ENCODE measurements at regions not wholly inside any gene's neighbourhood (a gene's known extent, or its start where the extent isn't known, plus 50 kb on each side); places are given as distances from the start of the nearest gene placed in this dataset.

- H3K9ac ChIP-seq (ENCODE audit: low read length in 5 of 5), result no peak overlapping the region
- no peaks in the 10 kb centered on the region for H3K4me1 ChIP-seq (ENCODE audit: control insufficient read depth in 5 of 5, insufficient read depth in 5 of 5, low read length in 5 of 5)
- no peaks in the 10 kb centered on the region for H3K9me3 ChIP-seq (ENCODE audit: control insufficient read depth in 5 of 5, low read length in 5 of 5)
- no peak overlapping the region for H3K4me3 ChIP-seq (ENCODE audit: low read depth in 1 of 5, low read length in 5 of 5)
- no peaks in the 10 kb centered on the region for H3K27me3 ChIP-seq (ENCODE audit: control insufficient read depth in 5 of 5, insufficient read depth in 4 of 5, low read length in 5 of 5)
- no peak overlapping the region for H3K27ac ChIP-seq (ENCODE audit: low read depth, low read length)
- H3K36me3 ChIP-seq (ENCODE audit: control insufficient read depth in 5 of 5, insufficient read depth in 5 of 5, low read length in 5 of 5), result no peaks in the 10 kb centered on the region
These were observed 713.4 kb downstream of the SLITRK5 start for GRCh38 chr13:88384542-88384941.

DNA sequence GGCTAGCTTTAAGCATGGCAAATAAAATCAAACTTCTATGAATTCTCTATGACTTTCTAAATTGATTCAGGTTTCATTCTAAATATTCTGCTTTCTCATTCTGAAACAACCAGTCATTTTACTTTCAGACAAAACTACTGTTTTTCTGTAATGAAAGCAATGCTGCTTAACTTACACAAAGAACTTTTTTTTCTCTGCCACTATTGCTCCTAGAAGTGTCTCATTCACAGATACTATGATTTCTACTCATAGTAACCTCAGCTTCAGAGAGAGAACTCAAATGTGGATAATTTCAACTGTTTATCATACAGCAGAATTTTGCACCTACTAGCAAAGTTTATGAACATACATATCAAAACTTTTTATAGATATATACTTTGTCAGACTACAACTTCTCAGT is 724.6 kb downstream of the SLITRK5 start:
- Histone ChIP-seq H3K27ac (ENCODE audit: low read depth, low read length) (no peak overlapping the region), H3K36me3 (ENCODE audit: control insufficient read depth in 5 of 5, insufficient read depth in 5 of 5, low read length in 5 of 5) (no peaks in the 10 kb centered on the region), H3K4me1 (ENCODE audit: control insufficient read depth in 5 of 5, insufficient read depth in 5 of 5, low read length in 5 of 5) (no peaks in the 10 kb centered on the region), H3K27me3 (ENCODE audit: control insufficient read depth in 5 of 5, insufficient read depth in 4 of 5, low read length in 5 of 5) (no peaks in the 10 kb centered on the region), H3K9ac (ENCODE audit: low read length in 5 of 5) (no peak overlapping the region), H3K9me3 (ENCODE audit: control insufficient read depth in 5 of 5, low read length in 5 of 5) (peaks cover 0 to 3% (median 0%) of the 10 kb centered on the region in 5 donors), H3K4me3 (ENCODE audit: low read depth in 1 of 5, low read length in 5 of 5) (no peak overlapping the region)

- peaks cover 0 to 4% (median 0%) of the 10 kb centered on the region in 5 donors for H3K9me3 ChIP-seq (ENCODE audit: control insufficient read depth in 5 of 5, low read length in 5 of 5)
- H3K36me3 ChIP-seq (ENCODE audit: control insufficient read depth in 5 of 5, insufficient read depth in 5 of 5, low read length in 5 of 5), result no peaks in the 10 kb centered on the region
- H3K27ac ChIP-seq (ENCODE audit: low read depth, low read length), result no peak overlapping the region
- no peak overlapping the region for H3K9ac ChIP-seq (ENCODE audit: low read length in 5 of 5)
- no peaks in the 10 kb centered on the region for H3K27me3 ChIP-seq (ENCODE audit: control insufficient read depth in 5 of 5, insufficient read depth in 4 of 5, low read length in 5 of 5)
- no peaks in the 10 kb centered on the region for H3K4me1 ChIP-seq (ENCODE audit: control insufficient read depth in 5 of 5, insufficient read depth in 5 of 5, low read length in 5 of 5)
- no peak overlapping the region for H3K4me3 ChIP-seq (ENCODE audit: low read depth in 1 of 5, low read length in 5 of 5)
These were observed 740.5 kb downstream of the SLITRK5 start for GRCh38 chr13:88411696-88412095.

DNA sequence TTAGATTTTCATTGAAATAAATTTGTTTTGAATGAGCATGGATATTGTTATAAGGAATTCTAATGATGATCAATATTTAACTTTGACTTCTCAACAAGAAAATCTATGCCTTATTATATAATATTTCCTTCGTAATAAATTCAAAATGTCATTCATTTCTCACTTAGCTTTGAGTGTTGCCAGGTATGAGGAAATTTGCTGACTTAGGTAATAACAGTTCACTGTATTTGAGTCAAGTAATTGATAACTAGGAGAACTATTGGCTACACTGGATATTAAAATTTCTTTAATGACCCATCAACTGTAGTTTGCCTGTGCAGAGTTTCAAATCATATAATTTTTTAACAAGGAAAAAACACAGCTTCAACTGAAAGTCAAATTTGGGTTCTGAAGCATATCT is 746.6 kb downstream of the SLITRK5 start:
- Histone ChIP-seq H3K9ac (ENCODE audit: low read length in 5 of 5) (no peak overlapping the region), H3K36me3 (ENCODE audit: control insufficient read depth in 5 of 5, insufficient read depth in 5 of 5, low read length in 5 of 5) (no peaks in the 10 kb centered on the region), H3K9me3 (ENCODE audit: control insufficient read depth in 5 of 5, low read length in 5 of 5) (peaks cover 0 to 4% (median 0%) of the 10 kb centered on the region in 5 donors), H3K27me3 (ENCODE audit: control insufficient read depth in 5 of 5, insufficient read depth in 4 of 5, low read length in 5 of 5) (no peaks in the 10 kb centered on the region), H3K27ac (ENCODE audit: low read depth, low read length) (no peak overlapping the region), H3K4me3 (ENCODE audit: low read depth in 1 of 5, low read length in 5 of 5) (no peak overlapping the region), H3K4me1 (ENCODE audit: control insufficient read depth in 5 of 5, insufficient read depth in 5 of 5, low read length in 5 of 5) (no peaks in the 10 kb centered on the region)

DNA sequence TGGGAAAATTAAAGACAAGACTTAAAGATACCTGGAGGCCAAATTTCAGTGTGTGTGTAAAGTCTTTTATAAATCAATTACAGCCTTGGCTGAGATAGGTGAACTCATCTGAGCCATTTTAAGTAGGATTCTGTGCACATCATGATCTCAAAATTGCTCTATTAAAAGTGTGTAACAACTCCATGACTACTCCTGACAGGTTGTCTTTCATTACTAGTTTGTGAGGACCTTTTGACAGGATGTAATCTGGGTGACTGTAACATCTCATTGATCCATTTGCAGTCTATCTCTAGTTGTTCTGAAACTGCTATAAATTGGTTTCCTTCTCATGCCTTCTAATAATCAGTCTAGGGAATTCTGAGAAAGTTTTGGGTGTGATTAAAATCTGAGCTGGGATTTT is 753.3 kb downstream of the SLITRK5 start:
- peaks cover 2 to 12% (median 10%) of the 10 kb centered on the region in 5 donors for H3K9me3 ChIP-seq (ENCODE audit: control insufficient read depth in 5 of 5, low read length in 5 of 5)
- H3K9ac ChIP-seq (ENCODE audit: low read length in 5 of 5), result no peak overlapping the region
- no peak overlapping the region for H3K27ac ChIP-seq (ENCODE audit: low read depth, low read length)
- no peak overlapping the region for H3K4me3 ChIP-seq (ENCODE audit: low read depth in 1 of 5, low read length in 5 of 5)
- no peaks in the 10 kb centered on the region for H3K27me3 ChIP-seq (ENCODE audit: control insufficient read depth in 5 of 5, insufficient read depth in 4 of 5, low read length in 5 of 5)
- H3K36me3 ChIP-seq (ENCODE audit: control insufficient read depth in 5 of 5, insufficient read depth in 5 of 5, low read length in 5 of 5), result no peaks in the 10 kb centered on the region
- no peaks in the 10 kb centered on the region for H3K4me1 ChIP-seq (ENCODE audit: control insufficient read depth in 5 of 5, insufficient read depth in 5 of 5, low read length in 5 of 5)

GRCh38 chr13:88426661-88427060 is 755.5 kb downstream of the SLITRK5 start:
- H3K4me1 ChIP-seq (ENCODE audit: control insufficient read depth in 5 of 5, insufficient read depth in 5 of 5, low read length in 5 of 5), result no peaks in the 10 kb centered on the region
- H3K4me3 ChIP-seq (ENCODE audit: low read depth in 1 of 5, low read length in 5 of 5), result no peak overlapping the region

DNA sequence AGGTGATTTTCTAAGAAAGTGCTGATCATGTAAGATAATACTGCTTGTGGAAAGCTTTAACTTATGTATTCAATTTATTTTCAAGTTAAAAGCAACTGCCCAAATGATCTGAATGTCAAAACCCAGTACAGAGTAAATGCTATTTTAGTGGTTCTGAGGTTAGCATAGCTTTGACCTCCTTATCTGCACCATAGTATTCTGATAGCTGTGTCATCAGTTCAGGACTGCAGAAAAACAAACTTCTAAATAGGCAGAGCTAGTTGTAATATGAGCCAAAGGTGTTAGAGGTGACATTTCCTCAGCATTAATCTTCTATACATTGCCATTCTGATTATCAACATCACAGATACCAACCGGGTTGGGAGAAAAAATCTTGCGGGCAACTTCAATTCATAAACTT is 758.7 kb downstream of the SLITRK5 start:
- no peaks in the 10 kb centered on the region for H3K27me3 ChIP-seq (ENCODE audit: control insufficient read depth in 5 of 5, insufficient read depth in 4 of 5, low read length in 5 of 5)
- H3K4me3 ChIP-seq (ENCODE audit: low read depth in 1 of 5, low read length in 5 of 5), result no peak overlapping the region
- H3K4me1 ChIP-seq (ENCODE audit: control insufficient read depth in 5 of 5, insufficient read depth in 5 of 5, low read length in 5 of 5), result no peaks in the 10 kb centered on the region
- peaks cover 2 to 17% (median 12%) of the 10 kb centered on the region in 5 donors for H3K9me3 ChIP-seq (ENCODE audit: control insufficient read depth in 5 of 5, low read length in 5 of 5)
- H3K36me3 ChIP-seq (ENCODE audit: control insufficient read depth in 5 of 5, insufficient read depth in 5 of 5, low read length in 5 of 5), result no peaks in the 10 kb centered on the region
- H3K9ac ChIP-seq (ENCODE audit: low read length in 5 of 5), result no peak overlapping the region
- H3K27ac ChIP-seq (ENCODE audit: low read depth, low read length), result no peak overlapping the region

More at GRCh38 chr13:88426661-88427060, 755.5 kb downstream of the SLITRK5 start:
- Histone ChIP-seq H3K27ac (ENCODE audit: low read depth, low read length) (no peak overlapping the region), H3K9ac (ENCODE audit: low read length in 5 of 5) (no peak overlapping the region), H3K36me3 (ENCODE audit: control insufficient read depth in 5 of 5, insufficient read depth in 5 of 5, low read length in 5 of 5) (no peaks in the 10 kb centered on the region), H3K9me3 (ENCODE audit: control insufficient read depth in 5 of 5, low read length in 5 of 5) (peaks cover 2 to 15% (median 10%) of the 10 kb centered on the region in 5 donors), H3K27me3 (ENCODE audit: control insufficient read depth in 5 of 5, insufficient read depth in 4 of 5, low read length in 5 of 5) (no peaks in the 10 kb centered on the region)

- H3K27me3 ChIP-seq (ENCODE audit: control insufficient read depth in 5 of 5, insufficient read depth in 4 of 5, low read length in 5 of 5), result no peaks in the 10 kb centered on the region
- H3K4me1 ChIP-seq (ENCODE audit: control insufficient read depth in 5 of 5, insufficient read depth in 5 of 5, low read length in 5 of 5), result no peaks in the 10 kb centered on the region
- no peak overlapping the region for H3K4me3 ChIP-seq (ENCODE audit: low read depth in 1 of 5, low read length in 5 of 5)
- peaks cover 0 to 10% (median 3%) of the 10 kb centered on the region in 5 donors for H3K9me3 ChIP-seq (ENCODE audit: control insufficient read depth in 5 of 5, low read length in 5 of 5)
- no peaks in the 10 kb centered on the region for H3K36me3 ChIP-seq (ENCODE audit: control insufficient read depth in 5 of 5, insufficient read depth in 5 of 5, low read length in 5 of 5)
- H3K27ac ChIP-seq (ENCODE audit: low read depth, low read length), result no peak overlapping the region
- H3K9ac ChIP-seq (ENCODE audit: low read length in 5 of 5), result no peak overlapping the region
These were observed 763.8 kb downstream of the SLITRK5 start for GRCh38 chr13:88434953-88435352.

- no peak overlapping the region for H3K4me3 ChIP-seq (ENCODE audit: low read depth in 1 of 5, low read length in 5 of 5)
- H3K4me1 ChIP-seq (ENCODE audit: control insufficient read depth in 5 of 5, insufficient read depth in 5 of 5, low read length in 5 of 5), result no peaks in the 10 kb centered on the region
- no peaks in the 10 kb centered on the region for H3K27me3 ChIP-seq (ENCODE audit: control insufficient read depth in 5 of 5, insufficient read depth in 4 of 5, low read length in 5 of 5)
- no peaks in the 10 kb centered on the region for H3K36me3 ChIP-seq (ENCODE audit: control insufficient read depth in 5 of 5, insufficient read depth in 5 of 5, low read length in 5 of 5)
- no peak overlapping the region for H3K27ac ChIP-seq (ENCODE audit: low read depth, low read length)
- H3K9ac ChIP-seq (ENCODE audit: low read length in 5 of 5), result no peak overlapping the region
- H3K9me3 ChIP-seq (ENCODE audit: control insufficient read depth in 5 of 5, low read length in 5 of 5), result peaks cover 0 to 10% (median 2%) of the 10 kb centered on the region in 5 donors
These were observed 765.8 kb downstream of the SLITRK5 start for GRCh38 chr13:88436974-88437373.

DNA sequence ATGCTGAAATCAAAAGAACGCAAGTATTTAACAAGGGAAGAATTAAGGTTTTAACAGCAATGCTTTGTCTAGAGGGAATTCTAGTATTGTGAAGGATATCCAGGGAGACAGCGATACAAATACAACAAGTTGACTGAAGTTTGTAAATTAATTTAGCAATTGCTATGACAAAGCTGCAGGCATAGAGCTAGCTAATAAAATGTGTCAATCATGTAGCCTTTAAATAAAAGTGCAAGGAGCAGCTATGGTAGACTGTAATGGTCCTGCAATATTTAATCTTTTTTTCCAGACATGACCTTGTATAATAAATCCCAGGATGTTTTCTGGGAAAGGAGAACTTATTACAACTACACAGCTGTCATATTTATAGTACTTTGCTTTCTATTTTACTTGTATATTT is 779.3 kb downstream of the SLITRK5 start:
- Histone ChIP-seq H3K27ac (ENCODE audit: low read depth, low read length) (no peak overlapping the region), H3K9ac (ENCODE audit: low read length in 5 of 5) (no peak overlapping the region), H3K27me3 (ENCODE audit: control insufficient read depth in 5 of 5, insufficient read depth in 4 of 5, low read length in 5 of 5) (no peaks in the 10 kb centered on the region), H3K4me3 (ENCODE audit: low read depth in 1 of 5, low read length in 5 of 5) (no peak overlapping the region), H3K36me3 (ENCODE audit: control insufficient read depth in 5 of 5, insufficient read depth in 5 of 5, low read length in 5 of 5) (no peaks in the 10 kb centered on the region), H3K9me3 (ENCODE audit: control insufficient read depth in 5 of 5, low read length in 5 of 5) (peaks cover 0 to 6% (median 4%) of the 10 kb centered on the region in 5 donors), H3K4me1 (ENCODE audit: control insufficient read depth in 5 of 5, insufficient read depth in 5 of 5, low read length in 5 of 5) (no peaks in the 10 kb centered on the region)

DNA sequence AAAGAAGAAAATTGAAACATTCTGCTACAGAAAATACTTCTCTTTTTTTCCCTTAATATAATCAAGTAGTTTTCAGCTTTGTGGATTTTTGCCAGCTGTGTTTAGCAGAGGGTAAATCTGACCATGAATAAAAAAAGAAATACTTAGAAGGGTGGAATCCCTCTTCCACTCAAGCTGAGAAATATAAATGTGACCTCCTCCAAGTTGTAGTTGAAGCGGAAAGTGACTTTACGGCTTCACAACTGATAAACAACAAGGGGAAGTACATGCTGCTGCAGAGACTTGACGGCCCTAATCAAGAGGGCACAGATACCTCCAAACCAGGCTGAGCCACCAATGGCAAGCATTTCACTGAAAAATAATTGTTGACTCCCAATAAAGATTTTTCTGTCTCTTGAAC is 785.0 kb downstream of the SLITRK5 start:
- Histone ChIP-seq H3K27ac (ENCODE audit: low read depth, low read length) (no peak overlapping the region), H3K36me3 (ENCODE audit: control insufficient read depth in 5 of 5, insufficient read depth in 5 of 5, low read length in 5 of 5) (no peaks in the 10 kb centered on the region), H3K27me3 (ENCODE audit: control insufficient read depth in 5 of 5, insufficient read depth in 4 of 5, low read length in 5 of 5) (no peaks in the 10 kb centered on the region), H3K4me3 (ENCODE audit: low read depth in 1 of 5, low read length in 5 of 5) (no peak overlapping the region), H3K9me3 (ENCODE audit: control insufficient read depth in 5 of 5, low read length in 5 of 5) (peaks cover 0 to 6% (median 0%) of the 10 kb centered on the region in 5 donors), H3K9ac (ENCODE audit: low read length in 5 of 5) (no peak overlapping the region), H3K4me1 (ENCODE audit: control insufficient read depth in 5 of 5, insufficient read depth in 5 of 5, low read length in 5 of 5) (no peaks in the 10 kb centered on the region)

Data from subcutaneous abdominal adipose tissue (tissue), 5 donors.